DMS 273 treated with DMSO at 0.1 percent for 48 hours (cell line): ENCODE measurements at regions not wholly inside any gene's neighbourhood (a gene's known extent, or its start where the extent isn't known, plus 50 kb on each side); places are given as distances from the start of the nearest gene placed in this dataset.

Experiments
- DNase-seq: peaks from one replicate; lab custom pipeline; 2025; lab: John Stamatoyannopoulos, UW

DNA sequence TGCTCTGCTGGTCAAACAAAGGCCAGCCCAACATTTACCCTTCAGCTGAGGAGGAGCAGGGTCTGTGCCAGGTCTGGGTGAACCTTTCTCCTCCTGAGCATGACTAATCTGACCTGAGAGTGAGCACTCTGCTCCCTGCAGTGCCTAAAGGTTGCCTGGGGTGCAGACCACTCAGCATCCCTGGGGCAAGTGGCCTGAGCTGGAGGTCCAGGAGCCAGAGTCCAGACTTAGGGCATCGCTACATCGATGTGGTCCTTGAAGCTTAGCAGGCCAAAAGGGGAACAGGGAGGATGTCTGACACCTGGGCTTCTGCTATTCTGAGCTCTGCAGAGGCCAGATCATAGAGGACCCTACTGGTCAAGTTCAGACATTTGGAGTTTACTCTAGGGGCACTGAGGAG is 119.1 kb downstream of the FAM43A start:
- no peak for DNase-seq

DNA sequence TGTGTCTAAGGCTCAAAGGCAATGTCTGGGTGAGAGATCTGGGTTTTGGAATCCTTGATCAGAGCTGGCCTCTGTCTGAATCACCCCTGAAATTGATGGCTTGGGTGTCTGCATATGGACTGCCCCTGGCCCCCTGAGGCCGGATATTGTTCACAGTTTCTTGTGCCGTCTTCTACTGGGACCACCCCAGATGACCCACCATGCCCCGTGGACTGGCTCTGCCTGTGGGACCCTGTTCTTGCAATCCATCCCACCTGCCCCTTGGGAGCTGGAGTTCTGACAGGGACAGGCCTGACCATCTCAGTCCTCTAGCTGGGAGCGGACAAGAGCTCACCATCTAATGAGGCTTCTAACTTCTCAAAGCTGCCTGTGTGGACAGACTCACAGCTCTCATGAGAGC is 119.9 kb downstream of the FAM43A start:
- no peak for DNase-seq

DNA sequence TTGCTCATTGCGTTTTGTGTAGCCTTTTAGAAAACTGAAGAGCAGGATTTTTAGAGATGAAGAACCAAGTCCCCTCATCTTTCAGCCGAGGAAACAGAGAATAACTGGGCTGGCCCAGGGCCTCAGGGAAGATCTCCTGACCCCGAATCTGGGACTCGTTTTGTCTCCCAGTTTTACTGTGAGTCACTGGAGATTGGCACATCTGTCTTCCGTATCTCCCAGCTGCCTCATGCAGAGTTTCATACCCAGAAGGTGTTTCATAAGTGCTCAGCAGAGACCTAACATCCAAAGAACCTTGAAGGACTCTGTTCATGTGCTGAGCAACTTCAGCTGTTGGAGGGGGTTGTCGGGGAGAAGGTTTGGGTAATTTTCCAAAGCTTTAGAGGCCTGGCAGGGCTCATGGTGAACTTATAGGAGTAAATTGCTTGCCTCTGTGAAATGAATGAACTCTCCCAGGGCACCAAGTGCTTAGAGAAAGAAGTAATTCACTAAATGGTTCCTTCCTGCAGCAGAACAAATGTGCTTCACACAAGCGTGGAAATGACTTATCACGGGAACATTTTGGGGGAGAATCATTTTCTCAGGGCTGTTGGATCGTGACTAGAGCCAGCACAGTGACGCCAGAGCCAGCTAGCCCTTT is 121.4 kb downstream of the FAM43A start:
- no peak for DNase-seq

DNA sequence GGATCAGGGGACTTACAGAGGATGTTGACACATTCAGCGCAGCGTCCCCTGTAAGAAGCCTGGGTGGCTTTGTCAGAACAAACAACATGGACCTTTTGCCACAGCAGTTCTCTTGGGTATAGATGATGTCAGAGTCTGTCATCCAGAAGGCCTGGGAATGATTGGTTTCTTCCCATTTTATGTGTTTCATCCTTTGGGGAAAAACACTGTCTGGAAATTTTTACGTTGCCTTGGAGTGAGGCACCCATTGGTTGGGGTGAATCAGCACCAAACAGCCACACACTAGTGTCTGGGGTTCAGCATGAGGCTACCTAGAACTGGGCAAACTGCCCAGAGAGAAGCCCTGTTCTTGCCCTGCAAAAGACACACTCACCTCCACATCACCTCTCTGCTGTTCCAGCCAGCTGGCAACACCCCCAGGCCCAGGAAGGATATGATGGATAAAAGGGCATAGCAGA is 123.0 kb downstream of the FAM43A start:
- DNase-seq: no peak

DNA sequence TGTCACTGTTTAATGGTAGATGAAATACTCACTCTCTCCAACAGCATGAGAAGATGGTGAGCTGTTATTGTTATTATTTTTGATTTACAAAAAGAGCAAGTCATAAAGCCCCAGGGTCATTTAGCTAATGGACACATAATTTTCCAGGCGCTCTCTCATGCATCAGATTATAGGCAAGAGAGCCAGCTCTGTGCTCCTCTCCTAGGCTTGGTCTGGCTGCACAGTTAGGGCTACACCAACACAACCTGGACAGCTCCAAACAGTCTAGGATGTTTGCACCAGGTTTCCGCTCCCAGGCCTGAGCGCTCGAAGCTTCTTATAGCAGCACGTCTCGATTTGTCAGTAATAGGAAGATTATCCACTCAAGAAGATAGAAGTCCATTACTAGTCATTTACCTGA is 123.7 kb downstream of the FAM43A start:
- DNase-seq: no peak

DNA sequence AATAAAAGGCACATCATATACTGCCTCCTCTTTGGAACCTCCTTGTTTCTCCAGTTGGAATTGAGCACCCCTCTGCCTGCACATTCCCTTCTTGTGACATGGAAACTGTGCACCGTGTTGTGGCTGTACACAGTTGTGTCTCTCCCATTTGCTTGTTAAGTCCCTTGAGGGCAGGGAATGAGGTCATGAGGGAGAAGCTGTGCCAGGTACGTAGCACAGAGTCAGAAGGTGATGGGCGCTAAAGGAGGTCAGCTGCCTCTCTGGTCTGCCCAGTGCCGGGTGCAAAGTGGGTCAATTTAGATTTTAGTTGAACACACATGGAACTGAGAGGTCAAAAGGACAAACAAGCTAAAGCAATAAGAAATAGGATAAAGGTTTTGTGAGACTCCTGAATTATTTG is 124.4 kb downstream of the FAM43A start:
- no peak for DNase-seq

DNA sequence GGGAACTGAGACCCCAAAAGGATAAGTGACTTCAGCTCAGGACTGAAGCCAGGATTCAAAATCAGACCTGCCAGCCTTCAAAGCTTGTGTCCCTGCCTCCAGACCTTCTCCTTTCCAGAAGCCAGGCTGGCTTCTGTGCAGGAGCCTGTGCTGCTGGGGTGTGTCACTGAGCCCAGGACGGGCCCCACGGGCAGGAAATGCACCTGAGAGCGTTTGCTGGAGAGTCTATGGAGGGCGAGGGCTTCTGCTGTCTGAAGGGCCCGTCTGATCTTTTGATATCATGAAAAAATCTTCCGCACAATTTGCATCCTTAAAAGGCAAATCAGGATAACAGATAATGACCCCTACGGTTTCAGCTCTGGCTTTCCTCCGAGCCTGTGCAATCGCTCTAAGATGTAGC is 125.4 kb downstream of the FAM43A start:
- no peak for DNase-seq

DNA sequence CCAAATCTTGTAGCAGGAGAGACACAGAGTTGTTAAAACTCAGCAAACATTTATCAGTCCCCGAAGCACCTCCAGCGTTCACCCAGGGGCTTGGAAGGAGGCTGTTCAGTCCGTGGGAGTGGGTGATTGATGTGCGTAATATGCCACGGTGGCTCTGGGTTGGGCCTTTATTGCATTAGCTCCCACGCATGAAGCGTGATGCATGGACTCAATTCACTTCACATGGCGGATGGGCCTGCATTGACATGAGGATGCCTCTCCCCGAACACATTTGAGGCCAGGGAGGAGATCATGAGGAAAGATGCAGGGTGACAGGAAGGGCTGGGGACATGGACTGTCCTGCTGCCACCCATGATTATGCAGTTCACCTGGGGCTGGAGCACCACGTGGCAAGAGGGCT is 126.5 kb downstream of the FAM43A start:
- DNase-seq: no peak

DNA sequence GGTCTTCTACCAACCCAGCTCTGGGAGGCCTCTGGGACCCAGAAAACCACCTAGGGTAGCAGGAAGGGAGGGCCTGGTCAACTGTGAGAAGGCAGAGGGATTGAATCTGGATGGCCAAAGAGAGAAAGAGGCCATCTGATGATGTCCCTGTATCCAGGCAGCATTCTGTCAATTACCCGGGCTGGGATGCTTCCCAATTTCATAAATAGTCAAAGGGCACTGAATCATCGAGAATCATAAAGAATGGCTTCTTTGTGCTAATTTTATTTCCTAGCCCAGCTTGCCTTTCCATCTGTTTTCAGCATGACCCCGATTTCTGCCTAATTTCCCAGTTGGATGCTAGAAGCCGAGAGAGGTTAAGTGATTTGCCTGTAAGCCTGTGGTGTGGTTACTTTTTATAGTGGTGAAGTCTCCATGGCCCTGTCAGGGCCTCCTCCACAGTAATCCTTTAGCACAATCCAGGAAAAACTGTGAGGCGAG is 129.2 kb downstream of the FAM43A start:
- DNase-seq: no peak

DNA sequence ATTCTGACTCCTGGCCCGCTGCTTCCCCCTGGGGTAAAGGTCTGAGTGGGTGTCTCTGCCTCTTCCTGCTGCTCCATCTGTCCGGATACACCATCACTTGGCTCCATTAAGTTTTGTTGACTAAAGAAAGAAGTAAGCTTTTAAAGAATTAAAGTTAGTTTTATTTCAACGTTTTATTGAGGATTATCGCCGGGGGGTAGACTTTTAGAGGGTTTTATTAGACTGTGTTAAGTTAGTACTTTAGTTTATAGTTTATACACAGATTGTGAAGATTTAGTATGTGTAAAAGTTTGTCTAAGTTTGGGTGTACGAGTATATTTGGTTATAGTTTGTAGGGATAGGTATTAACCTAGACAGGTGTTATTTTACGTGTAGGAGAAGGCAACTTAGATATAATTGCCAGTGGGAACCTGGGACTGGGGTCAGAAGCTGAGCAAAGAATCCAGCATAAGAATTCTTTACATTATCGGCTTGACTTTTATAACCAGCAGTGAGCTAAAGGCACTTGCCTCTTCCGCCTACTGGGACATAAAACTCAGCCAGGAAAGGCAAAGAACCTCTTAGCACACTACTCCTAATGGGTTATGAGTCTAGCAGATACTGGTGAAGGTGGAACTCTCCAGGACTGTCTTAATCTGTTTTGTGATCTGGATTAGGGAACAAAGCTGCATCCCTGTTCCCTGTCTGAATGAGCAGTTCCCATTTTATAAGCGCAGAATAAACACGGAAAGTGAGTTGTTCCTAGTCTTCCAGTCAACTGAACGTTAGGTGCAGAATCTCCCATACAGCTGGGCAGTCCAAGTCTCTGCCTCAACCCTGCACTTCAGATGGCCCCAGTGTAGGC is 131.3 kb downstream of the FAM43A start:
- no peak for DNase-seq

DNA sequence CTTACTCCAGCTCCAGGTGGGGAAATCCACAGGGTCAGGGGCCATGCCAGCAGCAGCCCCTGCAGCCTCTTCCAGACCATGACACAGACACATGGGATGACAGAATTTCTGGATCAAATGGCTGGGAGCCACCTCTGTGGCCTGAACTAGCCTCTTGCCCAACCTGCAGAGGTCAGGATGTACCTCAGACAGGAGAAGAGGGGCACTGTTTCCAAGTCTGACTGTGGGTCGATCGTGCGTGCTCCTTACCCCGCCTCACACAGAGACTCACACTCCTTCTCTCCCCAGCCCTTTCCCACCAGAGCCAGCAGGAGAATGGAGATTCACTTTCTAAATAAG is 131.9 kb downstream of the FAM43A start:
- no peak for DNase-seq

DNA sequence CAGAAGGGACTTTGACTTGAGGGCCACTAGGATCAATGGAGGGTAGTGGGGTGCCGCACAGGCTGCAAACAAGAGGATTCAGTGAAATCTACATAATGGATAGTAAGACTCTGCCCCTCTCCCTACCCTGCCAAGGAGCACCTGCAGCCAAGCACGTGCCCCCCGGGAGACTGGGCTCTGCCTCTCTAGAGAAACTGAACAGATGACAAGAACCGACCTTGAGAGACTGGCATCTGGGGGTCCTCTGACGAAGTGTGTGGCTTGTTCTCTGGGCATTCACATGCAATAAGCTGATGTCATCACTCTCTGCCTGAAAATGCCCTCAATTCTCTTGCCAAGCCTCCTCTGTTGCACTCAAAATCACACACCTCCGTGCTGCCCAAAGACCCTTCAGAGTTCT is 132.3 kb downstream of the FAM43A start:
- no peak for DNase-seq

DNA sequence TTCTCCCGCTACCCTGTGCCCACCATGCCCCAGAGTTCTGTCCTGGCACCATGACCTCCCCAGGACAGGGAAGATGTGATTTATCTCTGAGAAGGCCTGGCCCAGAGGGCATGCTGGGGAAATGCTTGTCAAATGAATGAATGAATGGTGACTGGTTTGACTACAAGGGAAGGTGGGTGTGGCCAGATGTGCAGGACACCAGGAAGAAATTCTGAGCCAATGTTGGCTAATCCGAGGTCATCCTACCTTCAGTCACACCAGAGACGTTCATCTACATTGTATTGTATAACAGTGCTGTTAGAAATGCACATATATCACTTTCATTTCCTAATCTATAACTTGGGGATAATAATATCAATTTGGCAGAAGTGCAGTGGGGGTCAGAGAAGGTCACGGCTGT is 138.4 kb downstream of the FAM43A start:
- no peak for DNase-seq

DNA sequence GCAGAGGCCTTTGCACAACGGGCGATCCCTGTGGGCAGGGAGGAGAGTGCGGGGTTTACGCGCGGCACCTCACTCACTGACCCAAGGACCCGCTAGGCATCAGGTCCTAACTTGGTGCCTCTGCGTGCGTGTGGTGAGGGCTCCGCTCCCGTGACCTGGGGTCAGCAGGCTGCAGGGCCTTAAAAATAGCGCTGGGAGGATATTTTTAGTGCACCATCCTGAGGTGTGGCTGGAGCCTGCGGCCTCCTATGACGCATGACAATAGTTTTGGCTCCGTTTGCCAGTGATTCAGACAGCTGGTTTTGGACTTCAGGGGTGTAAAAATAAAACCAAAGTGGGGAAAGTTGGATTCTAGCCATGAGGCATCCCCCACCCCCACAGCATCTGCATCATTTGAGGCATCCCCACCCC is 139.0 kb downstream of the FAM43A start:
- no peak for DNase-seq

DNA sequence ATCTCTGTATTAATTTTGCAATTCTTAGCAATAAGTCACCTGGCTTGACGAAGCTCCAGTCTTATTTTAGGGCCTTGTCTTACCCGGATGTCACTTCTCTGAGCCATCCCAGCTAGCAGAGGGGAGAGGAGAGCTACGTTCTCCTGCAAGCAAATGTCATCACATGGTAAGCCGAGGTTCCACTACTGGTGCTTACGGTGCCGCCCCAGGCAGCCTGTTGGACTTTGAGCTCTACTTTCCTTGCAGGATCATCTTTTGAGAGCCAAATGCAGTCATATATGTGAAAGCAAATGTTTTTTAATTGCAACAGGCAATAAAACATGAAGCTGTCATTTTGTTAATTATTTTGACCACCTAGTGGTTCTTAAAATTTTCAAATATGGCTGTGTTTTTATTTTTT is 140.9 kb downstream of the FAM43A start:
- DNase-seq: no peak

DNA sequence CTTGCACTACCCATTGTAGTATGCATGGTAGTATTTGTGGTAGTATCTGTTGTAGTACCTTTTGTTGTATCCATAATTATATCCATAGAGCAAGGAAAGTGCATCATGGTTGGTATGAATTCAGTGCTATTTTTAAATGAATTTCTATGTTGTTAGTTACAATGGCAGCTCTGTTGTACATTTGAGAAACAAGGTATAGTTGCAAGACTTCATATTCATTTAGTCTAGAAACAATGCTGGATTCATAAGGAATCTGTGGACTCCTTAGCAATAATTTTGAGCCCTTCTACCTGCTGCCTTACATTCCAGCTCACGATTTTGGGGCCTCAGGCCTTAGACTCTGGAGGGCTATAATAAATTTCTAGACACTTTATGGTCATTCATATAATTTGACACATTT is 141.8 kb downstream of the FAM43A start:
- DNase-seq: no peak

DNA sequence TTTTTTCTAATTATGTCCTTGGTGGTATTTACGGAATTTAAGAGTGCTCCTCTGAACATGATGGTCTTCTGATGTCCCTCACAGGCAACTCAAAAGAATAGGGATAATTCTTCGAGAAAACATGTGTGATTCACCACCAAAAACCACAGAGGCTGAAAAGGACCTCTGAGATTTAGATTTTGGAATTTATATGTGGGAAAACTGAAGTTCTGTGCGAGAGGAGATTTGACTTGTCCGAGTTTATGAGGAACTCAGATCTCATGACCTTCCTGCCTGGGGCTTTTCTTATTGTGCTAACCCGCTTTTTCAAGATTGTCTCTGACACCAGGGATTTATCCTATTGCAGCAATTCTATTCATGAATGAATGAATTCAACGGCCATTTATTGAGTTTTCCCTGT is 142.4 kb downstream of the FAM43A start:
- no peak for DNase-seq

DNA sequence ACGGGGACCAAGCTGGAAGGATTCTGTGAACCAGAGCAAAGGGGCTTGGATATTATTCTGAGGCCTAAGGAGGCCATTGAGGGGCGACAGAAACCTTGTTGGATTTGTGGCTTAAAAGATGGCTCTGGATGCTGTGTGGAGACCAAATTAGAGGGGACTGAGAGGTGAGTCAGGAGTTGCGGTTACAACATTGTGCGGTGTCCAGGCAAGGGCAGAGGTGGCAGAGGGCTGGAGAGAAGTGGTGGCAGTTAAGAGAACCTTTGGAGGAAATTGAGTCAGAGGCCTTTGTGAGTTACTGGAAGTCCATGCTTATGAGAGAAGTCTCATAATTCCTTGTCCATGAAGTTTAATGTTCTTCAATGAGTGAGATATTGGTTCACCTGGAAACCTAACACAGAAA is 143.2 kb downstream of the FAM43A start:
- no peak for DNase-seq

DNA sequence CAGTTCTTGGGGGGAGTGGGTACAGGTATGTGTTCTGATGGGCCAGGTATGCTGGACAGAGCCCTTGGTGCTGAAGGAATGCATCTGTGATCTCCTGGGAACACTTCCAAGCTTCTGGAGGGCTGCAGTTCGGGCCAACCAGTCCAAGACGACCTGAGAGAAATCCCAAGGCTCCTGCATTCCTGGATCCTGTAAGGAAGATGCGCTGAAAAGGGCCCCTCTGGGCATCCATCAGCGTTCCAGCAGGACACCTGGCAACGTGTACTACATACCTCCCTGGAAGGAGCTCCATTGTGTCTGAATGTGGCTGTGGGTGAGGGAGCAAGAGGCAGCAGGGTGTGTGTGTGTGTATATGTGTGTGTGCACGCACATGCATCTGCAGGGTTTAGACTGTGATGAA is 144.7 kb downstream of the FAM43A start:
- no peak for DNase-seq

DNA sequence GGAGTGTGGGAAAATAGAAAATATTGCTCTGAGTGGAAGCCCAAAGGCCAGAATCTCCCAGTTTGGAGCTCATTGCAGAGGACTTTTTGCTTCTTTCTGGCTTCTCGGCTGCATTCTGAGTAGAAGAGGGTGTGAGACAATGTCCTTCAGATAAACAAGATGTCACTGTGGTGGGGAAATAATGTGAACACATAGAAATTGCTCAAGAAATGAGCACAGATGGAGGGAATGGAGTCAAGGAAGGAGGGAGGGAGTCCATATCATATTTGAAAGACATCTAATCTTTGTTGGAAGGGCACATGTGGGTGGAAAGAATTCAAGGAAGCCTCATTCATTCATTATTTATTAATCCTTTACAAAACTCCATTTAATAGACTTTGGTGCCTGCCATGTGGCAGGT is 145.3 kb downstream of the FAM43A start:
- DNase-seq: no peak

DNA sequence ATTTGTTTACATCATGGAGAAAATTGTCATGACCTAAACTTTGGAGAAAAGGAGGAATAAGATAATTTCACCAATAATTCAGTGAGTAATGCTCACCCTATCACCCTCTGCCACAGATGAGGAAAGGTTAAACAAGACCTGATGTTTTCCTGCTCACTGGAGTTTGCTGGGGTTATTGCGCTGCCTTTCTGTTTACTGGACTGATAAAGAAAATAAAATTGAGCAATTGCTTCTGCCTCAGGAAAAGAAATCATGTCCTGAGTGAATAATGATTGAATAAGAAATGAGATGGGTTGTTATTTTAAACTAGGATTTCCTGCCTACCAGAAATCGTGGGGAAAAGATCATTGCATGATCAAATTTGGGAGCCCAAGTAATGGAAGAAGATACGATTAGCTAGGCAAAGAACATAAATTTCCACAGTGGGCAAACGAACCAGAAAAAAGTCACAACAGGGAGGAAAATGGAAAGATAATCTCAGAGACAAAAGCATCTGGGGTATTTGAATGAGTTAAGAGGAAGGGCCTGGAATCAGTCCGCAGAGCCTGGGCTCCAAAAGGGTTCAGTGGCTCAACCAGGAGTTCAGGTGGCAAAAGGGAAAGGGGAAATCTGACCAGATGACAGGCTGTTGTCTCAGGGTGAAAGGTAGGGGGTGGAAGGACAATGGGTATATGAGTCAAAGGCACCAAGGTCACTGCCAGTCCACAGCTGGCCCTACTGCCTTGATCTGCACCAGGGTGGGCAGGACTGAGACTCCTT is 146.8 kb downstream of the FAM43A start:
- DNase-seq: no peak

DNA sequence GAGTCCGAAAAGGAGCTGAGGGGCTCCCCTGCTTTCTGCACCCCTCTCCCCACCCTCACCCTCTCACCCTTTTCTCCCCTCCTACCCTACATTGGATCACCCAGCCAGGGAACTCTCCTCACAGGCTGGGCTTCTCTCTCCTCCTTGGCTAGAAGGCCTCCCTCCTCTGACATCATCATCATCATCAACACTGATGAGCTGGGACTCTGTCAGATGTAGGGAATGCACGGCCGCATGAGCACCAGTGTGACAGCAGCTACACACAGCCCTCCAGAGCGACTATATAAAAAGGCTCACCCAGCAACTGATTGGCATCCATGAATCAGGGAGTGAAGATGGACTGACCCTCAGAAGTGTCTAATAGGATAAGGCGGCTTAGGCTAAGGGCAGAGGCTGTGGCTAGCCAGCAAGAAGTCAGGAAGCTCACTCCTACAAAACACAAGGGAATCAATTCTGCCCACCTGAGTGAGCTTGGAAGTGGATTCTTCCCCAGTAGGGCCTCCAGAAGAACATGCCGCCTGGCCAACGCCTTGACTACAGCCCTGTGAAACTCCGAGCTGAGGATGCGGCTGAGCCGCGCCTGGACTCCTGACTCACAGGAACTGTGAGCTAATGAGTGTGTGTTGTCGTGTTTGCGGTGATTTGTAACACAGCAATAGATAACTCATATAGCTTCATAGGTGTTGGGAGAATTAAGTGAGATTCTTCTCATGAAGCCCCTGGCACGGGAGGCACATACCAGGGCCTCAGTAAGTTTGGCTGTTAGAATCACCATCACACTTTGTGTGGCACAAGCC is 147.6 kb downstream of the FAM43A start:
- DNase-seq: no peak
